NB4 (cell line): ENCODE measurements at regions not wholly inside any gene's neighbourhood (a gene's known extent, or its start where the extent isn't known, plus 50 kb on each side); places are given as distances from the start of the nearest gene placed in this dataset.

ENCODE experiments used
- CTCF ChIP-seq: IDR thresholded peaks from one replicate; pipeline ENCODE4 v1.5.1; 2012; ENCODE audit warnings: low read depth, low read length
- MAX ChIP-seq: IDR thresholded peaks from 2 replicates; pipeline ENCODE4 v1.6.1; 2011; ENCODE audit warnings: low read depth, low read length
- POLR2A ChIP-seq: IDR thresholded peaks from 2 replicates; pipeline ENCODE4 v1.6.1; 2011; ENCODE audit warnings: mild to moderate bottlenecking; ENCODE audit not compliant: insufficient read length; ENCODE audit errors: extremely low read depth

DNA sequence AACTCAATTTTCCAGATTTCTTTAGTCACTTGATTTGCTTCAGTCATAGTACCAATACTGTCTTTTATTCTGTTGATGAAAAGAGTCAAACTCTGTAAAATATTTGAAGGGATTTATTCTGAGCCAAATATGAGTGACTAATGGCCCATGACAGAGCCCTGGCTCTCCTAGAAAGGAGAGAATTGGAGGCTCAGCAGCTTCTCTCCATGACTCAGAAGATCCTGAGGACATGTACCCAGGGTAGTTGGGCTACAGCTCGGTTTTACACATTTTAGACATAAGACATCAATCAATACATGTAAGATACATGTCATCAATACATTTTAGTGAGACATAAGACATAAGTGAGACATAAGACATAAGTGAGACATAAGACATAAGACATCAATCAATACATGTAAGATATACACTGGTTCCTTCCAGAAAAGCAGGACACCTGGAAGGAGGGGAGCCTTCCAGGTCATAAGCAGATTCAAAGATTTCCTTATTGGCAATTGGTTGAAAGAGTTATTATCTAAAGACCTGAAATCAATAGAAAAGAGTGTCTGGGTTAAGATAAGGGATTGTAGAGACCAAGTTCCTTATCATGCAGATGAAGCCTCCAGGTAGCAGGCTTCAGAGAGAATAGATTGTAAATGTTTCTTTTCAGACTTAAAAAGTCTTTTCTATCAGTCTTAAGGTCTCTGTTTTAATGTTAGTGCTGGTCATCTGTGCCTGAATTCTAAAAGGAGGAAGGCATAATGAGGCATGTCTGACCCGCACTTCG, 179.8 kb upstream of the RFC3 start:
- TF ChIP-seq CTCF = no peak
- no peak for TF ChIP-seq POLR2A
- no peak for TF ChIP-seq MAX
